ENCODE measurements at regions not wholly inside any gene's neighbourhood (a gene's known extent, or its start where the extent isn't known, plus 50 kb on each side); places are given as distances from the start of the nearest gene placed in this dataset.

GRCh38 chr15:93462690-93463089 lies 373.7 kb upstream of the RGMA start:
- no peak overlapping the region for H3K4me3 ChIP-seq (replicated peaks; ENCODE audit: low read depth, low read length)
- no peak for TF ChIP-seq CTCF (IDR thresholded peaks at IDR 0.05; ENCODE audit: low read depth, low read length, missing control alignments)
- no peak for DNase-seq (ENCODE audit: extremely low read depth, low read depth)

- no peak overlapping the region for H3K4me3 ChIP-seq (replicated peaks; ENCODE audit: low read depth, low read length)
- no peak for TF ChIP-seq CTCF (IDR thresholded peaks at IDR 0.05; ENCODE audit: low read depth, low read length, missing control alignments)
- DNase-seq (ENCODE audit: extremely low read depth, low read depth), result no peak
These were observed 371.7 kb upstream of the RGMA start for GRCh38 chr15:93460717-93461116.

- TF ChIP-seq CTCF (IDR thresholded peaks at IDR 0.05; ENCODE audit: low read depth, low read length, missing control alignments), result no peak
- DNase-seq (ENCODE audit: extremely low read depth, low read depth), result no peak
These were observed 370.4 kb upstream of the RGMA start for GRCh38 chr15:93459396-93459795.

GRCh38 chr15:93458597-93458996 lies 369.6 kb upstream of the RGMA start:
- no peak overlapping the region for H3K4me3 ChIP-seq (replicated peaks; ENCODE audit: low read depth, low read length)
- no peak for TF ChIP-seq CTCF (IDR thresholded peaks at IDR 0.05; ENCODE audit: low read depth, low read length, missing control alignments)
- DNase-seq (ENCODE audit: extremely low read depth, low read depth), result no peak

More at GRCh38 chr15:93459396-93459795, 370.4 kb upstream of the RGMA start:
- no peak overlapping the region for H3K4me3 ChIP-seq (replicated peaks; ENCODE audit: low read depth, low read length)

- H3K4me3 ChIP-seq (replicated peaks; ENCODE audit: low read depth, low read length), result no peak overlapping the region
- no peak for DNase-seq (ENCODE audit: extremely low read depth, low read depth)
- TF ChIP-seq CTCF (IDR thresholded peaks at IDR 0.05; ENCODE audit: low read depth, low read length, missing control alignments), result no peak
These were observed 365.8 kb upstream of the RGMA start for GRCh38 chr15:93454788-93455187.

GRCh38 chr15:93452537-93453211 lies 363.7 kb upstream of the RGMA start:
- DNase-seq (ENCODE audit: extremely low read depth, low read depth), result no peak
- no peak overlapping the region for H3K4me3 ChIP-seq (replicated peaks; ENCODE audit: low read depth, low read length)
- TF ChIP-seq CTCF (IDR thresholded peaks at IDR 0.05; ENCODE audit: low read depth, low read length, missing control alignments), result no peak

GRCh38 chr15:93451822-93452221 lies 362.8 kb upstream of the RGMA start:
- TF ChIP-seq CTCF (IDR thresholded peaks at IDR 0.05; ENCODE audit: low read depth, low read length, missing control alignments), result no peak
- no peak for DNase-seq (ENCODE audit: extremely low read depth, low read depth)
- no peak overlapping the region for H3K4me3 ChIP-seq (replicated peaks; ENCODE audit: low read depth, low read length)
